Astrocyte of the cerebellum (primary cell): ENCODE measurements at regions not wholly inside any gene's neighbourhood (a gene's known extent, or its start where the extent isn't known, plus 50 kb on each side); places are given as distances from the start of the nearest gene placed in this dataset.

ENCODE experiments used
- DNase-seq: peaks from one replicate; pipeline ENCODE4 v3.0.0-alpha.2; 2011; ENCODE audit warnings: low read depth
- H3K4me3 ChIP-seq: 2 replicates; pipeline ENCODE4 v1.5.1; 2011; ENCODE audit warnings: mild to moderate bottlenecking, low read depth, low read length, moderate library complexity
- in situ Hi-C: cut with HindIII; loops from 2 replicates; pipeline ENCODE4 v1.10.0; 2017; ENCODE audit warnings: low sequenced_read_pairs
- TF ChIP-seq, protein P1 (sequence below): IDR thresholded peaks from 2 replicates; pipeline ENCODE4 v1.5.1; 2012; ENCODE audit warnings: low read length, low read depth, moderate library complexity, mild to moderate bottlenecking; ENCODE audit errors: missing control alignments

DNA sequence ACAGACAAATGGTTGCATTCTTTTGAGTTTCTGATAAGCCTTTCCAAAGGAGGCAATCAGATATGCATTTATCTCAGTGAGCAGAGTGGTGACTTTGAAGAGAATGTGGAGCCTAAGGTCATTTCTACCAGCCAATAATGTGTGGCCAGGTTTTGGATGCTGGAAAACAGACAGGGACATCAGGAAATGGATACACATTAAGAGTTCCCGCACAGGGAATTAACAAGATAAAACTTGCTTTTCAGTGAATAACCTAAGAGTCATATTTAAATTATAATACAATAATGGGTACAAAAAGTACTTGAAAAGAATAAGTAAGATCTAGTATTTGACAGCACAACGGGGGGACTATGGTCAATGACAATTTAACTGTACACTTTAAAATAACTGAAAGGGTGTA lies 492.3 kb upstream of the FAM241A start:
- in situ Hi-C loops = no loop called here
- DNase-seq = no peak
- H3K4me3 ChIP-seq = no peak overlapping the region
- TF ChIP-seq, protein P1, sequence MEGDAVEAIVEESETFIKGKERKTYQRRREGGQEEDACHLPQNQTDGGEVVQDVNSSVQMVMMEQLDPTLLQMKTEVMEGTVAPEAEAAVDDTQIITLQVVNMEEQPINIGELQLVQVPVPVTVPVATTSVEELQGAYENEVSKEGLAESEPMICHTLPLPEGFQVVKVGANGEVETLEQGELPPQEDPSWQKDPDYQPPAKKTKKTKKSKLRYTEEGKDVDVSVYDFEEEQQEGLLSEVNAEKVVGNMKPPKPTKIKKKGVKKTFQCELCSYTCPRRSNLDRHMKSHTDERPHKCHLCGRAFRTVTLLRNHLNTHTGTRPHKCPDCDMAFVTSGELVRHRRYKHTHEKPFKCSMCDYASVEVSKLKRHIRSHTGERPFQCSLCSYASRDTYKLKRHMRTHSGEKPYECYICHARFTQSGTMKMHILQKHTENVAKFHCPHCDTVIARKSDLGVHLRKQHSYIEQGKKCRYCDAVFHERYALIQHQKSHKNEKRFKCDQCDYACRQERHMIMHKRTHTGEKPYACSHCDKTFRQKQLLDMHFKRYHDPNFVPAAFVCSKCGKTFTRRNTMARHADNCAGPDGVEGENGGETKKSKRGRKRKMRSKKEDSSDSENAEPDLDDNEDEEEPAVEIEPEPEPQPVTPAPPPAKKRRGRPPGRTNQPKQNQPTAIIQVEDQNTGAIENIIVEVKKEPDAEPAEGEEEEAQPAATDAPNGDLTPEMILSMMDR = no peak

DNA sequence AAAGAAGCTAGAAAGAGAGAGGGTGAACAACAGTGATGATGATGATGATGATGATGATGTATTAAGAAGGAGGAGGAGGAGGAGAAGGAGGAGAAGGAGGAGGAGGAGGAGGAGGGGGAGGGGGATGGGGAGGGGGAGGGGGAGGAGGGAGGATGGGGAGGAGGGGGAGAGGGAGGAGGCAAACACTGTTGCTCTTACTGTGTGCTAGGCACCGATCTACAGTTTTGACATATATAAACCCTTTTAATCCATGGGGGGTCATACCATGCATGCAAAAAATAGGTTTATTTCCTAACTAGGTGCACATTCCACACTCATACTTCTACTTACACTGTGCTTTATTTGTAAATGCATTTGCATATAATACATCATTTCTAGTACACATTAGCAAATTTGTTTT lies 482.8 kb upstream of the FAM241A start:
- no peak for DNase-seq

DNA sequence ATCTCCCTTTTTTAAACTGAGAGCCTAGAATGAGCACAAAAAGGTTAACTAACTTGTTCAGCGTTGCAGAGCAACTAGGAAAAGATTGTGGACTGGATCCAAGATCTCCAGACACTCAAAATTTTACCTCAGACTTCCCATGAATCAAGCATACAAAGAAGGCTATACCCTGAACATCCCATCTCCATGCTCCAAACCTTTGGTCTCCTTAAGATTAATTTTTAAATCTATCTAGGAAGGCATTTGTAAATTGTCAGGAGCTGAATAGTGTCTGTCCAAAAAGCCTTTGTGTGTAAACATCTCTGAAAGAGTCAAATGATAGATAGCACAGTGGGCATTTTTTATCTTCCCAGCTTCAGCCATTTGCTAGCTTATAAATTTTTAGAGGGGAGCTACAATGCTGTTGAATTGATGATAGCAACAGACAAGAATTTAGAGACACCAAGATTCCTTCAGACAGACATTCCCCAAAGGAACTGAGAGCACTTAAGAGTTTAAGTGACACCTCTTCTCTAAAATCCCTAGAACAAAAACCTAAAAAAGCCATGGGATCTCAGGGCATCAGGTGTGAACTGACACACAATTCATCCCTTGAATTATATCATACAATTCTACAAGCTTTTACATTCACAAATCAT lies 480.8 kb upstream of the FAM241A start:
- in situ Hi-C loops = no loop called here
- TF ChIP-seq, protein P1 = no peak
- no peak for DNase-seq
- no peak overlapping the region for H3K4me3 ChIP-seq

More for the DNA sequence above, 482.8 kb upstream of the FAM241A start:
- TF ChIP-seq, protein P1 = no peak
- in situ Hi-C loops = no loop called here
- no peak overlapping the region for H3K4me3 ChIP-seq

DNA sequence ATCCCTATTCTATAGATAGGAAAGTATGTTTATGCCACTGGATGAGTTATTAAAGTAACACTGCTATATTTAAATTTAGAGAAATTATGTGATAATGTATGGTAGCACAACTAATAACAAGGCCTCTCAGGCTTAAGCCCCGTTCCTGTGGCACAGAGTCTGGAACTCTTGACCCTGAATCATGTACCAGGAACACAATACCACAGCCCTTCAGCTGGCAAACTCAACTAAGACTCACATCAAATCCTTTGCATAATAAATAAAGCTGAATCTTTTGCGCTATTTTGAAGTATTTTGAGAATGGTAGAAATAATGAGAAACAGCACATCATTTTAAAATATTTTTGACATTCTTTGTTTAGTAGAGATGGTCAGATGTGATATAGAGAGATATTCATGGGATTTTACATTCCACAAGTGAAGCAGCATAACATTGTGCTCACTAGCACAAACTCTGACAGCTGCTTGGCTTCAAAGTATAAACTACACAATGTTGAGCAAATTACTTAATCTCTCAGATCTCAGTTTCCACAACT lies 478.4 kb upstream of the FAM241A start:
- in situ Hi-C loops = no loop called here
- TF ChIP-seq, protein P1 = no peak
- H3K4me3 ChIP-seq = no peak overlapping the region
- no peak for DNase-seq

DNA sequence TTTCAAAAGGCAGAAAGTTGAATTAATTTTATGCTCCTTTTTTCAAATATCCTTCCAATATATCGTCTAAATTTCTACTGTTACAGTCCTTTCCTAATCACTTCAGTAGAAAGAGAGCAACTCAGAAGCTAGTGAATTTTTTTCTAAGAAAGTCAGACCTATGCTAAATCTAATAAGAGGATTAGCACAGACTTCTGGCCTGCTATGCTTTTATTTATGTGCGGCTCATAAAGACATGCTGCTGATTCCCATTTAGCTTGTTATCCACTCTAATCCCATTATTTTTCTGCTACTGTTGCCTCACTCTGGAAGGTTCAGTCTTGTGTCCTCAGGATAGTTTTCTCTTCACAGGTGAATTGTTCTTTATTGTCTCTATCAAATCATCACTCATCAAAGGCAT lies 473.5 kb upstream of the FAM241A start:
- no peak overlapping the region for H3K4me3 ChIP-seq
- DNase-seq = no peak
- TF ChIP-seq, protein P1 = no peak
- in situ Hi-C loops = no loop called here

DNA sequence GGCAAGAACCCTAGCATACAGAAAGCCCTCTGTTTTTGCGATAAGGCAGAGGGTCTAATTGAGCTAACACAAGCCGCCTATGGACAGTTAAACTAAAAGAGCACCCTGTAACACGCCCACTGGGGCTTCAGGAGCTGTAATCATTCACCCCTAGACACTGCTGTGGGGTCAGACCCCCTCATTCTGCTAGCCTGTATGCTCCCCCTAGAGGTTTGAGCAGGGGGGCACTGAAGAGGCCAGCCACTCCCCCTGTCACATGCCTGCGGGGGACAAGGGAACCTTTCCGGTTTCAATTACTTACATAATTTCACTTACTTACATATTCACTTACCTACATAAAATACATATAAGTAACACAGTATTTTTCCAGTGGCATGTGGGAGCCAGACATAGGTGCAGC lies 469.5 kb upstream of the FAM241A start:
- TF ChIP-seq, protein P1 = no peak
- no peak overlapping the region for H3K4me3 ChIP-seq
- no peak for DNase-seq
- in situ Hi-C loops = no loop called here
